NOMO-1 treated with DMSO at 0.1 percent for 48 hours (cell line): ENCODE measurements at regions not wholly inside any gene's neighbourhood (a gene's known extent, or its start where the extent isn't known, plus 50 kb on each side); places are given as distances from the start of the nearest gene placed in this dataset.

ENCODE experiments used
- DNase-seq: peaks from one replicate; lab custom pipeline; 2025; ENCODE audit not compliant: unreplicated experiment; lab: John Stamatoyannopoulos, UW

DNA sequence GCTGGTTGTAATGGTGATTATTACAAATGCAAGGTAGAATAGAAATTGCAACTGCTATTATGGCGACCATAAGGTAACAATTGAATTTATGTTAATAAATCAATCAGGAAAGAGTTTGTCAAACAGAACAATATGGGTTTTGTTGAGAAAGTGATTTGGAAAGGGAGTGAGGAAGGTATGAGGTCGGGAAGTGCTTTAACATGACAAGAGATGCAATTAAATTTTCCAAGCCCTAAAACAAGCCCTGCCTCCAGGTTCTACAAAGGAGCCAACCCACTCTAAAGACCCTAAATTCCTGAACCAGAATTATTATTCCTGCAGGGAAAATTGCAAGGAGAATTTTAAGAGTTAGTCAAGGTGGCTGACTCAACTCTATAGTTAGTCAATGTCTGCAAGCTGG, 363.7 kb downstream of the BMPER start:
- DNase-seq, result no peak

DNA sequence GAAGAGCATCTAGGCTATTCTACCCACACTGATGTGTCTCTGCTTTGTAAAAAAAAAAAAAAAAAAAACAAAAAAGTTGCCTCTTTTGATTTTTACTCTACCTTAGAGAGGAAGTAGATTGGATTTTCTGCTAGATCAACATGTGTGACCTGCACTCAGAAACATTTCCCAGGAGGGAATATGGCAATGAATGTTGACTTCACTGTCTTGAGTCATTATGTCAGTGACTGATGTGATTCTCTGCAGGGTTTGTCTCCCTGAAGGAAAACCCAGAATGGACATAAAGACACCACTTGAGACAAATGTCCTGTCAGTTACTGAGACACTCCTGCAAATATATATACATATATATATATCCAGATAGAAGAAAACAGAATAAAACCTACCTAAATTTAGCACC, 370.3 kb downstream of the BMPER start:
- no peak for DNase-seq

DNA sequence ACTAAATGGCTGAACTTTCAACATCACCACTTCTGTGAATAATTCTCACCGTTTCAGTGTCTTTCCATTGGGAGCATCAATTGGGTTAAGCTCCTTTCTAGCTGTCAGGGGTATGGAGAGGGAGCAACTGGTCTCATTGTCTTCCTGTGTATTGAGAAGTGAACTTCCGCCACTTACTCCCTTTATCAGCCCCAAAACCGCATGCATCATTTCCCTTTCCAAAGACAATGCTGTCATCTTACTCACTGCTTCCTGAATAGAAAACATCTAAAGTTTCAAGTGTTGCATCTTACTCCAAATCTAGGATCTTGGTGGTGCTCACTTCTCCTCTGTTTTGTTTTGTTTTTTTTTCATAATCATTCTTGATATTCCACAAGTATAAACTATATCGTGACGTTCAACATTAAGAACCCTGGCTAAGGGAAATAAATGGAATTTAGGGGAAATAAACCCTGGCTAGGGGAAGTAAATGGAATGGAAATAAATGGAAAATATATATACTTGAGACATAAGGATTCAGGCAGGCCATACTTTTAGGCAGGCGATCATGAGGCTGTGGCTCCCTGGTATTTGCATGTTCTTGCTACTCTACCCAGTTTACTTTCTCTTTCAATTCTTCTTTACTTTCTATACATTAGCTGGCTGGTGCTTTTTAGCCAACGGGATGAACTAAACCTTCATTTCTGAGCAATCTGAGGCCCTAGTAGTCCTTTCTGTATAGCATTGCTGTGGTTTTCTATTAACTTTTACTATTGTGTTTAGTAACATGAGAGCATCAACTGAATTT, 371.9 kb downstream of the BMPER start:
- DNase-seq, result peak; percentile 78

DNA sequence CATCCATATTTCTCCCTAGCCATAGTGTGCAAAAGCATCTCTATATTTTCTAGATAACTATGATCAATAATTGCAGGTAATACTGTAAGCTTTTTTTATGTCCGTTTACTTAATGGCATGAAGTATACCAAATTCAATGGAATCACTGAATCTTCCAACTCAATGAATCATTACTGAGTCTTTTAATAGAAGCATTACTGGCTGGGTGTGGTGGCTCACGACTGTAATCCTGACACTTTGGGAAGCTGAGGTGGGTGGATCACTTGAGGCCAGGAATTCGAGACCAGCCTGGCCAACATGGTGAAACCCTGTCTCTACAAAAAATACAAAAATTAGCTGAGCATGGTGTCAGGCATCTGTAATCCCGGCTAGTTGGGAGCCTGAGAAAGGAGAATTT, 372.5 kb downstream of the BMPER start:
- DNase-seq, result no peak

DNA sequence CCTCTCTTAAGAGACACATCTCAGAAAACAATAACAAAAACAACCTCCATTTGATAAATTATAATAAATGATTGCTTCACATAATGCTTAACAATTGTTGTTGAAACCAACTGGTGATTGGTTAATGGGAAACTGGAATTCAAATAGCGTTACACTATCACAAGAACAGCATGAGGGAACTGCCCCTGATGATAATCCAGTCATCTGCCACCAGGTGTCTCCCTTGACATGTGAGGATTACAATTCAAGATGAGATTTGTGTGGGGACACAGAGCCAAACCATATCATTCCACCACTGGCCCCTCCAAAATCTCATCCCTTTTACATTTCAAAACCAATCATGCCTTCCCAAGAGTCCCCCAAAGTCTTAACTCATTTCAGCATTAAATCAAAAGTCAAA, 375.9 kb downstream of the BMPER start:
- no peak for DNase-seq

DNA sequence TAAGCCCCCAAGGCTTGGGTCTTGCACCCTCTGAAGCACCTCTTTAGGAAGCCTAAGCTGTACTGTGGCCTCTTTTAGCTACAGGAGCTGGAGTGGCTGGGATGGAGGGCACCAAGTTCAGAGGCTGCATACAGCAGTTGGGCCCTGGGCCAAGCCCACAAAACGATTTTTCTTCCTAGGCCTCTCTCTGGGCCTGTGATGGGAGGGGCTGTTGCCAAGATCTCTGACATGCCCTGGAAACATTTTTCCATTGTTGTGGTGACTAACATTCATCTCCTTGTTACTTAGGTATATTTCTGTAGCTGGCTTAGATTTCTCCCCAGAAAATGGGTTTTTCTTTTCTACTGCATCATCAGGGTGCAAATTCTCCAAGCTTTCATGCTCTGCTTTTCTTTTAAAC, 375.7 kb upstream of the NPSR1 start:
- DNase-seq, result no peak

DNA sequence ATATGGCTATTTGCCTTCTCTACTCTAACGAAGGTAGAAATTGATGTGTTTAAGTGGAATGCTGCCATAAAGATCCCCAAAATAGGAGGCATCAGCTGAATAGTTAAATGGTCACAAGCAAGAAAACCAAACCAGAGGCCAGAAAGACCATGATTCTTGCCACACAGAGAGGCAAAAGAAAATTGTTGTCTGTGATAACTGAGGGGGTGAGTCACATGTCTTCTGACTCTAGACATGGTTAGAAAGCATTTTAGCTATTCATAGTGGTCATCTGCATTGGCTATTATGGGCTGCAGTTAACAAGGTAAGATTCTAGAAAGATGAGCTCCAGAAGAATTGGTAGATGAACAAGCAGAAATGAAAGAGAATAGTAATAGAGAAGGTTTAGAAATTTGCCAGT, 361.4 kb upstream of the NPSR1 start:
- no peak for DNase-seq

DNA sequence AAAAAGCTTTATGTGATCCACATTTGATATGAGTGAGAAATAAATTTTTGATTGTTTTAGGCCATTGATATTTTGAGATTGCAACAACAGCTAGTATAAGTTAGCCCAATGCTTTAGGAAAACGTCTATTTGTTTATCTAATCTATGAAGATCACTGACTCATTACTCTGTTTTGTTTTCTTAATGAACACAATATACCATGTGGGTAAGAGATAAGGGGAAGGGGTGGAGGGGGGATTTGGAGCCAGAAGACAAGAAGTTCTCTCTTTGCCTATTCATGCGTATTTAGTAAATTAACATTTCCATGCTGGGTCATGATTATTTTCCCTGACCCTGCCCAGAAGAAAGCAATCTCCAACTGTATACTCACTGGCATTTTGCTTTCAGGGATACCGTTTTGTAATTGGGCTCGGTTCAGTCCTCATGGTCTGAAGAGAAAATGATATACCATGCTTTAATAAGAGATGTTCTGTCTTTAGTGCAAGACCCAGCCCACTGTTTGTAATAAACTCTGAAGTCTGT, 359.5 kb upstream of the NPSR1 start:
- DNase-seq, result no peak

DNA sequence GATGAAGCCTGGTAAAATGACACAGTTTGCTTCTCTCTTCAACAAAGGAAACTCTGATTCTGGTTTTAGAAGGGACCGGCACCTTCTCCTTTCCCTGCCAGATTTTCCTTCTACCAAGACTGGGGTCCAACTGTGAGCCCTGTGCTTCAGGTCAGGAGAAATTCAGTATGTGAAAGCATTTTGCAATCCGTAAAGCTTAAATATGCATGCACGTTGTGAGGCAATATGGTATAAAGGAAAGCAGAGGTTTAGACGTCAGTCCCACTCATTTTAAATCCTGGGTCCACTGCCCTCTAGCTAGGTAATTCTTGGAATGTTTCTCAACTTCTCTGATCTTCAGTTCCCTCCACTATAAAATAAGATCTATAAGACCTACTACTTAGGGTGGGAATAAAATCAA, 359.0 kb upstream of the NPSR1 start:
- DNase-seq, result no peak

DNA sequence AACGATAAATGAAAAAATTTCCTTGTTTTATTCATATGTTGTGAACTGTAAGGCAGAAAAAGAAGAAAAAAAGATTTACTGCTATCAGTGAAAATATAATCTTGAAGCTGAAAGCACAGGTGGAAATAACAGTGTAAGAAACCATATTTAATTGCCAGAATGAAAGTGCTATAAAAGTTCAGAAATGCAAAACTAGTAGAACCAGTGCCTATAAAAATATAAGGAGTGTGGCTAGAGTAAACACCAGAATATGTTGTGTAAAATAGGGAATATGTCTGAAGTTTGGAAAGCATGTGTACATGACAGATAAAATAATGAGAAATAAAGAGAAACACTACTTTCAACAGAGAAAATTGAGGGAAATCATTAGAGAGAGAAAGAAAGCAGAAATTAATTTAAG, 350.5 kb upstream of the NPSR1 start:
- DNase-seq, result no peak

DNA sequence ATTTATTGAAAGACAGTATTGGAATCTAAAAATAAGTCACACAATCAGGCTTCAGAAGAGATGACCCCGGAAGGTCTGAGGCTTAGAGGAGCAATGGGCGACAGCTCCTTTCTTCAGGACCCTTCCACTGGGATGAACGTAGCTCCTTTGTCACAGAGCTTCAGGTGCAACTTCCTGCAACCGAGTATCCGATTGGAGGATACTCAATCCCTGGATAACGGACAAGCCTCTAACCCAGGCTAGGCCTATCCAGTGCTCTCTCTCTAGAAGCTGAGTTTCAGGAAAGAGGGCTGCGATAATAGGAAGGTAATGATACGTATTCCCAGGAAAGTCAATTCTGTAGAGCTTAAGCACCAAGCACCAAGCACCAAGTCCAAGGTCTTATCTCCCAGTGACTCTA, 349.4 kb upstream of the NPSR1 start:
- DNase-seq, result no peak

DNA sequence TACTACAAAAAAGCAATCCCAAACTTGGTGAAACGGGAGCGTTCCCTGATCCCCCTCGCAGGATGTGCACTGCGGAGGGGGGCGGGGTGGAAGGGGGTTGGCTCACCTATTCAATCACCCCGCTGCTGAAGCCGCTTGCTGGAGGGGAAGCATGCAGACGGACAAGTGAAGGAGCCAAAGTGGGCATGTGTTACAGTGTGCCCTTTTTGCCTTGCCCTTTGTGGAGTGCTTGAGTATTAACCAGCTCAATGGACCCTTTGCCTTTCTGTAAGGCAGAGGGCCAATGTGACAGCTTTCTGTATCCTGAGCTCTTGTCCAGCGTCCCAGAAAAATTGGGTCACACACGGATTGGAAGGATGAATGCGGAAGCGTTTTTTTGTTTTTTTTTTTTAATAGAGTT, 348.9 kb upstream of the NPSR1 start:
- no peak for DNase-seq

DNA sequence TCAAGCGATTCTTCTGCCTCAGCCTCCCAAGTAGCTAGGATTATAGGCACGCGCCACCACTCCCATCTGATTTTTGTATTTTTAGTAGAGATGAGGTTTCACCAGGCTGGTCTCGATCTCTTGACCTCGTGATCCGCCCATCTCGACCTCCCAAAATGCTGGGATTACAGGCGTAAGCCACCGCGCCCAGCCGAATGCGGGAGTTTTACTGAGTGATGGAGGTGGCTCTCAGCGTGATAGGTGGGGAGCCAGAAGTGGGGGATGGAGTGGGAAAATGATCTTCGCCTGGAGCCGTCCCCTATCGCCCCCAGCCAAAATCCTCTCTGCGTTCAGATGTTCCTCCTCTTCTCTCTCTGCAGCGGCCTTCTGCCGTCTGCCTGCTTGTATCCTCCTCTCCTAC, 348.4 kb upstream of the NPSR1 start:
- DNase-seq, result no peak

DNA sequence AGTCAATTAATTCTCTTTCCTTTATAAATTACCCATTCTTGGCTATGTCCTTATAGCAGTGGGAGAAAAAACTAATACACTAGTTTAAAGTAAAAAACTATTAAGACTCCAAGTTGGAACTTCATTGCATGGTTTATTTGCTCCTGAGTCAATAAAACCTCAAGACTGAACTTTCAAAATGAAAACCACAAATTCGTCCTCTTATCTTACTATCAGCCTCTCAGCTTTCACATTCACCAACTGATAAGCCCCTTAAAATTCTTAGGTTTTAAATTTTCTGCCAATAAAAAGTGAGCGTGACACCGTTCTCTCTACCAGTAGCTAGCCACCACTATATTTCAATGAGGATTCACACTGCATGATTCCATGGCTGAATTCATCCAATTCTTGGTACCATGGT, 346.4 kb upstream of the NPSR1 start:
- DNase-seq, result no peak

DNA sequence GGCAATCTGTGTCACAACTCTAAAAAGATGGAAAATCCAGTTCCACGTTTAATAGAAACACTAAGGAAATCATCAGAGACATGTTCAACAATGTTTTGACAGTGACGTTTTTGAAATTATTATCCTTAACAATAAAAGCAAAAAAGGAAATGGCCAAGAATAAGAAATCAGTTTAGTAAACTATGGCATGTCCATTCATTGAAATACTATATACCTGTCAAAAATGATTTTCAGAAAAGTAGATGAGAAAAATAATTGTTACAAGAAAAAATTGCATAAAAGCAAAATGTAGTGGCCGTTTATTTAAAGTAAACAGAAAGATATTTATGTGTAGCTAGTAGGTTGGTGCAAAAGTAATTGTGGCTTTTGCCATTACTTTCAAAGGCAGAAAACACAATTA, 345.4 kb upstream of the NPSR1 start:
- no peak for DNase-seq

DNA sequence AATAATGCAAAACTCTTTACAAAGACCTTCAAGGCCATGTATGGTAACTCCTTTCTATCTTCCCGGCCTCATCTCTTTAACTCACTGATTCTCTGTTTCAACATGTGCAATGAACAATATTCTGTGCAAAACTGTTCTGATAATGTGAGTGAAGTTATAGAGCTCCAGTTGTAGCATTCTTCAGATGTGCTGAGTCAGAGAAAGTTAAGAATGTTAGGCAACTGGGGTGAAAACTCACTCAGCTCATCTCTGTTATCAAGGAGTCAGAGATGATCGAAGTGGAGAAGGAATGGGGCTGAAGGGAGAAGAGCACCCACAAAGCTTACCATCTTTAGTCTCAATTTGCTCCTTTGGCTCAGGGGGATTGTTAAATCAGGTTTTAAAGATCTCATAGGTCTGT, 344.7 kb upstream of the NPSR1 start:
- no peak for DNase-seq

DNA sequence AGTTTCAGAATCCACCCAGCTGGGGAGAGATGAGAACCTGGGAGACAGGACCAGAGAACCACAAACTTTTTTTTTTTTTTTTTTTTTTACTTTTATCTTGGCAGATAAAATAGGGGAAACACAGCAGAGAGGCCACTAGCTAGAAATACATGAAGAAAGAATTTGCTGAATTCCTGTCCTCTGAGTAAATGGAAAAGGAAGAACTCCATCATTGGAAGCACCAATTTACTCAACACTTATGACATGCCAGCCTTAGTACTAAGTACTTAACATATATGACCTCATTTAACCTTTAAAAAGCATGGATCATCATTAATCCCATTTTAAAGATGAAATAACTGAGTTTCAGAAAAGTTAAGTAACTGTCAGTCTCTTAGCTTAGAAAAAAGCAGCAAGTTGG, 343.0 kb upstream of the NPSR1 start:
- no peak for DNase-seq

DNA sequence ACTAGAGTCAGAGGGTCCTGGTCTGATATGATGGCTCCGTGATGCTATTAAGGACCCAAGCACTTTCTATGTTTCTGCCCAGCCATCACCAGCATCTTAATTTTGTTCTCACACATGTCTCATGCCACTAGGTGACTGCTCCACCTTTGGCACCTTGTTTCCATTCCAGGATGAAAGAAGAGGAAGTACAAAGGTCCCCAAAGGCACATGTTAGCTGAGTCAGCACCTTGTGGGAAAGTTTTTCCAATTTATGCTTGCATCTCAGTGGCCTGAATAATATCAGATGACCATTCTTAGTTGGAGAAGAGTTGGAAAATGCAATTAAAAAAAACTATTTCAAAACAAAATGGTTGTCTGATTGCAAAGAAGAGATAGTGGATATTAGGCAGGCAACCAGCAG, 341.0 kb upstream of the NPSR1 start:
- DNase-seq, result no peak

DNA sequence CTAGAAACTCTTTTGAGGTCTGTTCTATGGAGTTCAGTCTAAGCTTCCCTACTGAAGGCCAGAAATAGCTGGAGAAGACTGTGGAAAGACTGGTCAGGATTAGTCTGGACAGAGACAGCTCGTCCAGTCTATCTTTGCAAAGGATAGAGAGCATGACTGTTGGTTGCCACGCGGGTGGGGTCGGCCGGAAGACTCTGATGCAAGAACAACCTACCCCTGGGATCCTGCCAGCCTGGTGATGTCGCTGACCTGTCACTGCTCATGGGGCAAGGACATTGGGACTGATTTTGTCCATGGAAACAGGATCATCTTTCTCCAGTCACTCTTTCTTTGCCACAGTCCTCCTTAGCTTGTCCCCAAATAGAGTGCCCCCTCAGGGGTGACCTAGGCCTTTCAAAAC, 337.6 kb upstream of the NPSR1 start:
- no peak for DNase-seq

DNA sequence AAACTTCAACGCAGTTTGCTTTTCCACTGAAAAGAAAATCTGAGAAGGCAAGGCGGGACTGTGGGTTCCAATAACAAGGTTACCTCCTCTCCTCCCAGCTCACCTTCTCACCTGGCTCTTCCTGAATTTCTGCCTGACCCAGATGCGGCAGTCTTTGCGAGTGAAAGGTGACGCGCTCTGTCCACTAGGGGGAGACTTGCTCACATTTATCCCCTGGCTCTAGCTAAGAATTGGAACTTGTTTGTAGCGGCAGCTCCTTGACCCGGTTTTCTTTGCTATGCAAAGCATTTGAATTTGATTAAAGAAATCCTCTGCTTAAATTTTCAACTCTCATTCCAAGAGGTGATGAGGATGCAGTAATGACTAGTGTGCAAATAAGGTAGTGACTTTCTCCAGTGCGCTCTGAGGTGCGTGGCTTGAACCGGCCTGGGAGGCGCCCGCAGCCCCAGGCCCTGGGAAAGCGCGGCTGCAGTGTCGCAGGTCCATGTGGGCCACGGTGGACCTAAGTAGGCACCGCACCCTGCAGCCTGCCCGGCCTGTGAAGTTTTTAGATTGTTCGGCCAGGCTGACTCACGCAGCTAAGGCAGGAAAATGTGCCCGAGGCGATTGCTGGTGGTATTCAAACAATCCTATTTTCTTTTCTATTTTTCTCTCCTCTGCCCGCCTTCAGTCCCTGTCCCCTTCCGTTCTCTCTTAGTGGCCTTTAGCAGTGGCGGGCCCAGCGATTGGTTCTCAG, 336.9 kb upstream of the NPSR1 start:
- peak; percentile 68 for DNase-seq

DNA sequence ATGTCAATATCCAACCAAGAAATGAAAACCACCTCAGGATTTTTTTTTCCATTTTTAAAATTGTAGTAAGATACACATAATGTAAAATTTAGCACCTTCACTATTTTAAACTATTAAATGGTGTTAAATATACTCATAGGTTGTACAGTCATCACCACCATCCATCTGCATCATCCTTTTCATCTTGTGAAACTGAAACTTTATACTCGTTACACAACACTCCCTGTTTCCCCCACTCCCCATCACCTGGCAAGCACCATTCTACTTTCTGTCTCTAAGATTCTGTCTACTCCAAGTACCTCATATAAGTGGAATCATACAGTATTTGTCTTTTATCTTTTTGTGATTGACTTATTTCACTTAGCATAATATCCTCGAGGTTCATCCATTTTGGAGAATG, 335.2 kb upstream of the NPSR1 start:
- DNase-seq, result no peak

DNA sequence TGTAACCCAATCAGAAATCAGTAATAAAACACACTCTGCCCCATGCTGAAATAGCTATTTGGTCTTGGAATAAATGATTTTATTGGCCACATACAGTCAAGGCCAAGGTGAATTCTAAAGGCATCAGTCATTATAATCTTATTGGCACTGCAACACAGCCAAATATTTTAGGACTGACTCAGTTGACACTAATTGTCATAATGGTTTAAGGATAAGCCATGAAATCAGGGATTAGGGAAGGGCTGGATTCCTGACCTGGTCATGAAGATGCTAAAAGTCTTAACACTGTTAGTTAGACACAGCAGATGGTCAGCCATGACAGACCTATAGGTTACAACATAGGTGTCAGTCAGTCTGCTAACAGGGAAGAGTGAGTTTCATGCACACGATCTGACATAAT, 330.3 kb upstream of the NPSR1 start:
- no peak for DNase-seq

DNA sequence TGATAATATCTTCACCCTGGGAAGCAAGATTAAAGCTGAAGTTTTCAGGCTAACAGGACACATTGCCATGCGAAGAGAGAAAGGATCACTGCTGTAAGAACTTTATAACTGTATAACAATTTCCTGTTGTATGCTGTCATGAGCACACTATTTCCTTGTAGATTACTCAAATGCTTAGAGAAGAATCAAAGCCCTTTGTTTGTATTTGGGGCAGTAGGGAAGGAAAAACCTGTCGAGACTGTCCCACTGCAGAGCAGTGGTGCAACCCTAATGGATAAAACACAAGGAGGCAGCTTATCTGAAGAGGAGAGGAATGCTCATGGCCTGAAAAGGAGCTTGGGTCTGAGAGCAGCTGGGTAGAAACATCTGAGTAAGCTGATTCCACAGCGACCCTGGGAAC, 327.7 kb upstream of the NPSR1 start:
- DNase-seq, result no peak
